Chondrocyte (in vitro differentiated cells): ENCODE measurements at regions not wholly inside any gene's neighbourhood (a gene's known extent, or its start where the extent isn't known, plus 50 kb on each side); places are given as distances from the start of the nearest gene placed in this dataset.
"Not testable (repeated sequence)": the region's sequence is repeated elsewhere in the genome, so short reads cannot be mapped to it uniquely, and the experiment has no call there.

Source experiments
- DNase-seq: peaks from one replicate; pipeline ENCODE4 v3.0.0; 2021; ENCODE audit warnings: mixed read lengths, low spot score
- H3K27ac Mint-ChIP-seq: one replicate; pipeline ENCODE4 v1.8.0; 2021; ENCODE audit warnings: mild to moderate bottlenecking, moderate library complexity, mixed read lengths; ENCODE audit not compliant: unreplicated experiment
- H3K27me3 Mint-ChIP-seq: 2 replicates; pipeline ENCODE4 v1.8.0; 2021; ENCODE audit warnings: low read depth, mixed read lengths
- H3K36me3 Mint-ChIP-seq: 2 replicates; pipeline ENCODE4 v1.8.0; 2021; ENCODE audit warnings: low read depth, mixed read lengths
- H3K4me1 Mint-ChIP-seq: 2 replicates; pipeline ENCODE4 v1.8.0; 2021; ENCODE audit warnings: low read depth, mild to moderate bottlenecking, mixed read lengths
- H3K4me3 Mint-ChIP-seq: one replicate; pipeline ENCODE4 v1.8.0; 2021; ENCODE audit warnings: mild to moderate bottlenecking, moderate library complexity, mixed read lengths; ENCODE audit not compliant: unreplicated experiment
- H3K9me3 Mint-ChIP-seq: 2 replicates; pipeline ENCODE4 v1.8.0; 2021; ENCODE audit warnings: low read depth, mixed read lengths
- TF ChIP-seq, protein P1 (sequence below): fragments of 200-600 bp; sonication (generic); IDR thresholded peaks from 2 replicates; pipeline ENCODE4 v1.5.0; 2021; ENCODE audit warnings: antibody characterized with exemption, mild to moderate bottlenecking, moderate library complexity

DNA sequence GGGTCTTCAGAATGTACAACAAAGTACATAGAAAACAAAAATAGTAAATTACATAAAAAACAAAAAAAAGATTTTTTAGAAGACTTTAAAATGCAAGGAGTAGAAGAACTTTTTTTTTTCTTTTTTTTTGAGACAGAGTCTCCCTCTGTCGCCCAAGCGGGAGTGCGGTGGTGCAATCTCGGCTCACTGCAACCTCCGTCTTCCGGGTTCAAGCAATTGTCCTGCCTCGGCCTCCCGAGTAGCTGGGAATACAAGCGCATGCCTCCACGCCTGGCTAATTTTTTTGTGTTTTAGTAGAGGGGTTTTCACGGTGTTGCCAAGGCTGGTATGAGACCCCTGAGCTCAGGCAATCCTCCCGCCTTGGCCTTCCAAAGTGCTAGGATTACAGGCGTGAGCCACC is 104.5 kb upstream of the ZC3H15 start:
- no peaks in the 10 kb centered on the region for H3K4me1 Mint-ChIP-seq

GRCh38 chr2:186382932-186383331 is 103.1 kb upstream of the ZC3H15 start:
- no peak for DNase-seq
- Mint-ChIP-seq H3K27ac (no peak overlapping the region), H3K36me3 (peaks cover 7% of the 10 kb centered on the region), H3K9me3 (peaks cover 16% of the 10 kb centered on the region), H3K4me3 (no peak overlapping the region), H3K4me1 (no peaks in the 10 kb centered on the region), H3K27me3 (no peaks in the 10 kb centered on the region)
- TF ChIP-seq, protein P1, sequence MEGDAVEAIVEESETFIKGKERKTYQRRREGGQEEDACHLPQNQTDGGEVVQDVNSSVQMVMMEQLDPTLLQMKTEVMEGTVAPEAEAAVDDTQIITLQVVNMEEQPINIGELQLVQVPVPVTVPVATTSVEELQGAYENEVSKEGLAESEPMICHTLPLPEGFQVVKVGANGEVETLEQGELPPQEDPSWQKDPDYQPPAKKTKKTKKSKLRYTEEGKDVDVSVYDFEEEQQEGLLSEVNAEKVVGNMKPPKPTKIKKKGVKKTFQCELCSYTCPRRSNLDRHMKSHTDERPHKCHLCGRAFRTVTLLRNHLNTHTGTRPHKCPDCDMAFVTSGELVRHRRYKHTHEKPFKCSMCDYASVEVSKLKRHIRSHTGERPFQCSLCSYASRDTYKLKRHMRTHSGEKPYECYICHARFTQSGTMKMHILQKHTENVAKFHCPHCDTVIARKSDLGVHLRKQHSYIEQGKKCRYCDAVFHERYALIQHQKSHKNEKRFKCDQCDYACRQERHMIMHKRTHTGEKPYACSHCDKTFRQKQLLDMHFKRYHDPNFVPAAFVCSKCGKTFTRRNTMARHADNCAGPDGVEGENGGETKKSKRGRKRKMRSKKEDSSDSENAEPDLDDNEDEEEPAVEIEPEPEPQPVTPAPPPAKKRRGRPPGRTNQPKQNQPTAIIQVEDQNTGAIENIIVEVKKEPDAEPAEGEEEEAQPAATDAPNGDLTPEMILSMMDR: no peak

More for the DNA sequence above, 104.5 kb upstream of the ZC3H15 start:
- H3K27me3 Mint-ChIP-seq: no peaks in the 10 kb centered on the region
- H3K36me3 Mint-ChIP-seq: peaks cover 7% of the 10 kb centered on the region
- peaks cover 16% of the 10 kb centered on the region for H3K9me3 Mint-ChIP-seq
- TF ChIP-seq, protein P1: no peak
- H3K4me3 Mint-ChIP-seq: no peak overlapping the region
- no peak overlapping the region for H3K27ac Mint-ChIP-seq
- peak; percentile 34 for DNase-seq

DNA sequence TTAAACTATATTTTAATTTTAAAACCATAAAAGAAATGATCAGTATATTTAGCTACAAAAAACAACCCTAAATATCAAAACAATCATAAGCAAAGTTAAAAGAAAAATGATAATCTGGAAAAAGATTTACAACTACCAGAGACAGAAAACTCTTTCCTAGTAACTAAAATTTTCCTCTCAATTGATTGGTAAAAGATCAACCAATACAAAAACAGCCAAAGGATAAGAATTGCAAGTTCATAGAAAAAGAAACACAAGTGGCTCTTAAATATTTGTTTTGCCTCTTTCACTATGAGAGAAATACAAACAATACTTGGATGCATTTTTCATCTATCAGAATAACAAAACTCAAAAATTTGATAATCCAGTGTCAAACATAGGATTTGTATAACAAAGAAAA is 101.8 kb upstream of the ZC3H15 start:
- no peaks in the 10 kb centered on the region for H3K4me1 Mint-ChIP-seq
- H3K4me3 Mint-ChIP-seq: no peak overlapping the region
- TF ChIP-seq, protein P1: no peak

GRCh38 chr2:186385638-186386201 is 100.3 kb upstream of the ZC3H15 start:
- peaks cover 11% of the 10 kb centered on the region for H3K36me3 Mint-ChIP-seq
- not testable (repeated sequence) for H3K27ac Mint-ChIP-seq, DNase-seq, H3K27me3 Mint-ChIP-seq, H3K4me1 Mint-ChIP-seq, H3K4me3 Mint-ChIP-seq
- peaks cover 27% of the 10 kb centered on the region for H3K9me3 Mint-ChIP-seq

More for the DNA sequence above, 101.8 kb upstream of the ZC3H15 start:
- Mint-ChIP-seq H3K27ac (no peak overlapping the region), H3K27me3 (no peaks in the 10 kb centered on the region), H3K36me3 (peaks cover 7% of the 10 kb centered on the region), H3K9me3 (peaks cover 16% of the 10 kb centered on the region)
- DNase-seq: no peak

DNA sequence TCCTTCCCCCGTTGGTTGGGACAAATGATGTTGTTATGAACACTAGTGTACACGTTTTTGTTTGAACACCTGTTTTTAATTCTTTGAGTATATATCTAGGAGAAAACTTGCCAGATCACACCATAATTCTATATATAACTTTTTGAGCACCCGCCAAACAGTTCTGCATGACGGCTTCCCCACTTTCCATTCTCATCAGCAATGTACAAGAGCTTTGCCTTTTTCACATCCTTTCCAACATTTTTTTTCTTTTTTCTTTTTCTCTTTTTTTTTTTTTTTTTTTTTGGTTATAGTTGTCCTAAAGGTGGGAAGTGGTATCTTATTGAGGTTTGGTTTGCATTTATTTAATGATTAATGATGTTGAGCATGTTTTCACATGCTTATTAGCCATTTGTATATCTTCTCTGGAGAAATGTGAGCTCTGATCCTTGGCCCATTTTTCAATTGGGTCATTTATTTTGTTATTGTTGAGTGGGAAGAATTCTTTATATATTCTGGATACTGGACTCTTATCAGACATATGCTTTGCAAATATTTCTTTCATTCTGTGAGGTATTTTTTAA is 86.9 kb upstream of the ZC3H15 start:
- TF ChIP-seq, protein P1: no peak
- Mint-ChIP-seq H3K27me3 (no peaks in the 10 kb centered on the region), H3K4me3 (no peak overlapping the region), H3K36me3 (no peaks in the 10 kb centered on the region), H3K9me3 (peaks cover 4% of the 10 kb centered on the region), H3K27ac (no peak overlapping the region), H3K4me1 (no peaks in the 10 kb centered on the region)
- DNase-seq: no peak

- H3K9me3 Mint-ChIP-seq: peaks cover 6% of the 10 kb centered on the region
- no peak overlapping the region for H3K27ac Mint-ChIP-seq
- H3K36me3 Mint-ChIP-seq: no peaks in the 10 kb centered on the region
- no peak overlapping the region for H3K4me3 Mint-ChIP-seq
- no peaks in the 10 kb centered on the region for H3K27me3 Mint-ChIP-seq
- TF ChIP-seq, protein P1: no peak
- no peaks in the 10 kb centered on the region for H3K4me1 Mint-ChIP-seq
- DNase-seq: no peak
These were observed 80.2 kb upstream of the ZC3H15 start for GRCh38 chr2:186405842-186406241.
